SK-N-SH treated with all-trans-retinoic acid at 6 μM for 48 hours (cell line): ENCODE measurements at regions not wholly inside any gene's neighbourhood (a gene's known extent, or its start where the extent isn't known, plus 50 kb on each side); places are given as distances from the start of the nearest gene placed in this dataset.

Experiments
- ATAC-seq: fragments of 200-7000 bp; cut with Tn5 transposase; 3 replicates; pipeline ENCODE4 v1.9.1; 2020; ENCODE audit warnings: mild to moderate bottlenecking, moderate library complexity
- ARNTL ChIP-seq: fragments of 450-650 bp; formaldehyde crosslinking; IDR thresholded peaks from 2 replicates; pipeline ENCODE4 v1.5.0; 2020; ENCODE audit warnings: low read depth, mild to moderate bottlenecking, moderate library complexity, borderline replicate concordance
- BACH2 ChIP-seq: fragments of 250-450 bp; sonication (Bioruptor Pico); IDR thresholded peaks from 2 replicates; pipeline ENCODE4 v1.9.0; 2021; ENCODE audit warnings: mild to moderate bottlenecking, borderline replicate concordance
- CREB5 ChIP-seq: fragments of 250-450 bp; sonication (Bioruptor Pico); IDR thresholded peaks from 2 replicates; pipeline ENCODE4 v1.5.1; 2020; ENCODE audit warnings: low read depth, mild to moderate bottlenecking, moderate library complexity
- CSDC2 ChIP-seq: fragments of 250-450 bp; sonication (Bioruptor Pico); IDR thresholded peaks from 2 replicates; pipeline ENCODE4 v1.5.0; 2020; ENCODE audit warnings: mild to moderate bottlenecking, moderate library complexity
- CSRNP3 ChIP-seq: fragments of 250-450 bp; sonication (Bioruptor Pico); IDR thresholded peaks from 2 replicates; pipeline ENCODE4 v1.5.1; 2021; ENCODE audit warnings: mild to moderate bottlenecking, moderate library complexity
- ESRRG ChIP-seq: fragments of 250-450 bp; sonication (Bioruptor Pico); IDR thresholded peaks from 2 replicates; pipeline ENCODE4 v1.6.1; 2021; ENCODE audit warnings: mild to moderate bottlenecking
- GLIS3 ChIP-seq: fragments of 250-450 bp; sonication (Bioruptor Pico); IDR thresholded peaks from 2 replicates; pipeline ENCODE4 v1.5.0; 2020; ENCODE audit warnings: mild to moderate bottlenecking, moderate library complexity
- ISL1 ChIP-seq: fragments of 250-450 bp; sonication (Bioruptor Pico); IDR thresholded peaks from 2 replicates; pipeline ENCODE4 v2.1.2; 2022; ENCODE audit warnings: mild to moderate bottlenecking, moderate library complexity
- OSR1 ChIP-seq: fragments of 250-450 bp; sonication (Bioruptor Pico); IDR thresholded peaks from 2 replicates; pipeline ENCODE4 v1.8.0; 2022; ENCODE audit warnings: moderate library complexity, mild to moderate bottlenecking, inconsistent platforms
- PATZ1 ChIP-seq: fragments of 250-450 bp; sonication (Bioruptor Pico); IDR thresholded peaks from 2 replicates; pipeline ENCODE4 v1.8.0; 2020; ENCODE audit warnings: mild to moderate bottlenecking, moderate library complexity, borderline replicate concordance
- POU6F1 ChIP-seq: fragments of 250-450 bp; sonication (Bioruptor Pico); IDR thresholded peaks from 2 replicates; pipeline ENCODE4 v1.8.0; 2021; ENCODE audit warnings: low read depth, mild to moderate bottlenecking, moderate library complexity, borderline replicate concordance
- PPARA ChIP-seq: fragments of 250-450 bp; sonication (Bioruptor Pico); IDR thresholded peaks from 2 replicates; pipeline ENCODE4 v1.5.0; 2020; ENCODE audit warnings: mild to moderate bottlenecking, borderline replicate concordance
- RARB ChIP-seq: fragments of 250-450 bp; sonication (Bioruptor Pico); IDR thresholded peaks from 2 replicates; pipeline ENCODE4 v1.8.0; 2021; ENCODE audit warnings: mild to moderate bottlenecking, moderate library complexity
- SNAI2 ChIP-seq: fragments of 250-450 bp; sonication (Bioruptor Pico); IDR thresholded peaks from 2 replicates; pipeline ENCODE4 v1.5.0; 2020; ENCODE audit warnings: mild to moderate bottlenecking, moderate library complexity
- TCF4 ChIP-seq: fragments of 250-450 bp; sonication (Bioruptor Pico); IDR thresholded peaks from 2 replicates; pipeline ENCODE4 v1.8.0; 2021; ENCODE audit warnings: mild to moderate bottlenecking, moderate library complexity, borderline replicate concordance
- TSHZ2 ChIP-seq: fragments of 250-450 bp; sonication (Bioruptor Pico); IDR thresholded peaks from 2 replicates; pipeline ENCODE4 v1.5.0; 2020; ENCODE audit warnings: mild to moderate bottlenecking, moderate library complexity
- ZC3H10 ChIP-seq: fragments of 250-450 bp; sonication (Bioruptor Pico); IDR thresholded peaks from 2 replicates; pipeline ENCODE4 v1.5.1; 2021; ENCODE audit warnings: mild to moderate bottlenecking, moderate library complexity
- ZFP3 ChIP-seq: fragments of 250-450 bp; sonication (Bioruptor Pico); IDR thresholded peaks from 2 replicates; pipeline ENCODE4 v1.5.0; 2020; ENCODE audit warnings: mild to moderate bottlenecking, moderate library complexity
- ZNF8 ChIP-seq: fragments of 450-650 bp; formaldehyde crosslinking; IDR thresholded peaks from 2 replicates; pipeline ENCODE4 v1.5.0; 2020; ENCODE audit warnings: mild to moderate bottlenecking, moderate library complexity

- TF ChIP-seq CSRNP3 (CRISPR knock-in tag) (no peak), GLIS3 (CRISPR knock-in tag) (no peak), PATZ1 (CRISPR knock-in tag) (no peak), PPARA (CRISPR knock-in tag) (no peak)
- no peak for ATAC-seq
Measured at GRCh38 chr2:9751831-9752230, 91.4 kb upstream of the TAF1B start.

GRCh38 chr2:9752441-9753275 is 90.6 kb upstream of the TAF1B start:
- peak; percentile 53 for ATAC-seq
- no peak for TF ChIP-seq ZC3H10 (CRISPR knock-in tag)
- TF ChIP-seq TCF4 (CRISPR knock-in tag), result no peak
- no peak for TF ChIP-seq ZNF8 (CRISPR knock-in tag)
- TF ChIP-seq CSDC2 (CRISPR knock-in tag), result no peak
- no peak for TF ChIP-seq RARB
- TF ChIP-seq ARNTL, result no peak
- TF ChIP-seq ESRRG (CRISPR knock-in tag), result no peak
- TF ChIP-seq SNAI2 (CRISPR knock-in tag), result no peak
- no peak for TF ChIP-seq GLIS3 (CRISPR knock-in tag)
- TF ChIP-seq POU6F1 (CRISPR knock-in tag), result no peak
- no peak for TF ChIP-seq OSR1 (CRISPR knock-in tag)
- no peak for TF ChIP-seq ZFP3 (CRISPR knock-in tag)
- no peak for TF ChIP-seq ISL1
- TF ChIP-seq BACH2 (CRISPR knock-in tag), result no peak
- no peak for TF ChIP-seq CREB5 (CRISPR knock-in tag)
- no peak for TF ChIP-seq PATZ1 (CRISPR knock-in tag)
- TF ChIP-seq CSRNP3 (CRISPR knock-in tag), result no peak

- TF ChIP-seq TSHZ2 (CRISPR knock-in tag), result no peak
- peak; percentile 84 for ATAC-seq
Measured at GRCh38 chr2:9753276-9753600, 90.0 kb upstream of the TAF1B start.
